ENCODE measurements at regions not wholly inside any gene's neighbourhood (a gene's known extent, or its start where the extent isn't known, plus 50 kb on each side); places are given as distances from the start of the nearest gene placed in this dataset.

DNA sequence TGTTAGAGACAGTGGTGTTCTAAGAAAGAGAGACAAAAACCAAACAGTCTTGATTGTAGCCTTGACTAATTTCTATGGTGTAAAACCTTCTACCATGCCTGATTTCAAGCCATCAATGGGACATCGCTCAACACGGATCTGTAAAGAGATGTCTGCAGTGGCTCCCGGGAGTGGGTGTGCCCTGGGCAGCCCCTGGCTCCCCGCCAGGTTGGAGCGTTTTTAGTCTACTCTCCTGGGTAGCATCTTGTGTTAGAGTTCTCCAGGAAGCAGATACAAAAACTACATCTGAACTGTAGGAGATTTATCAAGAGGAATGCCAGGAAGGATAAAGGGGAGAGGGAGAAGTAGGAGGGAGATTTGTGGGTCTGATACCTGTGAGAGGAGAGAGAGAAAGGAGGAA lies 1212.9 kb downstream of the BCL11B start:
- no peaks in the 10 kb centered on the region for H3K9me3 ChIP-seq
- 74 to 77% methylated on average over 3 to 5 of the region's 5 CpGs for WGBS, 2 donors (ENCODE audit: low coverage in 1 of 2)
- no peak for ATAC-seq
- no peak for TF ChIP-seq CTCF (IDR thresholded peaks at IDR 0.05)
- H3K27me3 ChIP-seq: peaks cover 3% of the 10 kb centered on the region
- no peak overlapping the region for H3K4me3 ChIP-seq
- no peaks in the 10 kb centered on the region for H3K36me3 ChIP-seq
- no peaks in the 10 kb centered on the region for H3K4me1 ChIP-seq
- no peak overlapping the region for H3K27ac ChIP-seq

DNA sequence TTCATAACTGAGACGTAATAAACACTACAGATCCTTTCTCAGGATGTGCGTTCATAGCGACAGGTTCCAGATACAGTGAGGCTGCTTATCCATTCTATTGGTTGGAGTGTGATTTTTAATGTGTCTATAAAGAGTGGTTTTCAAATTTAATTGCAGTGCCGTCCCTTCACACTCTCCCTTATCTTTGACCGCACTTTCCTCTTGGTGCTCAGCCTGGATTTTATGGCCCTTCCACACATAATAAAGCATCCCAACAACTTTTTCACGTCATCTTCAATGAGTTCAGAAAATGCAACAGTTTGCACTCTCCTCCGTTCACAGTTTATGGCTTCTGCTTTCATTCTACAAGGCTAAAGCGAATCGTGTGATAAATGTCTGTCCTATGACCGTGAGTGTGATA lies 1209.9 kb downstream of the BCL11B start:
- no peak for TF ChIP-seq POLR2AphosphoS5 (IDR thresholded peaks at IDR 0.05)
- TF ChIP-seq CTCF (IDR thresholded peaks at IDR 0.05): no peak
- TF ChIP-seq POLR2A (IDR thresholded peaks at IDR 0.05): no peak
- TF ChIP-seq EP300 (IDR thresholded peaks at IDR 0.05): no peak
- Histone ChIP-seq H3K4me1 (no peaks in the 10 kb centered on the region), H3K27me3 (no peaks in the 10 kb centered on the region), H3K36me3 (no peaks in the 10 kb centered on the region), H3K27ac (no peak overlapping the region), H3K9me3 (no peaks in the 10 kb centered on the region), H3K4me3 (no peak overlapping the region)
- WGBS, 2 donors (ENCODE audit: low coverage in 1 of 2): 71 to 82% methylated on average over 7 to 10 of the region's 10 CpGs
- ATAC-seq: no peak

DNA sequence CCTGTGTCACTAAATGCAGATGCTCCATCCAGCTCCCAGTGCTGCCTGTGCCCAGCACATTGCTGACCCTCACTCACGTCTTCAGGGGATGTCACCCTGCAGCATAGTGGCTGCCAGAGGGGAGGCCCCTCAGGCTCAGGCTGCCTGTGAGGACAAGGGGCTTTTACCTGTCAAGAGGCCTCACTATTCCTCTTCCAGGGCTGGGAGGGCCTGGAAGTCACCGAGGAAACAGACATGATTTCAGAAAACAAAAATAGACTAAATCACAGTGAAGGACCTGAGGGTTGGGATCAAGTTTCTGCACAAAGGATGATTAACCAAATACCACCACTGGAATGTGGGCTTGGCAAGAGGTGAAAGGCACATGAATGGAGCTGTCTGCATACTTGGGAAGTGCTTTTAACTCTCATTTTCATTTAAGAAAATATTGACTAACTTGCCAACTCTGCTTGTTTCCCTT lies 1202.3 kb downstream of the BCL11B start:
- H3K4me3 ChIP-seq: no peak overlapping the region
- no peaks in the 10 kb centered on the region for H3K27me3 ChIP-seq
- TF ChIP-seq CTCF (IDR thresholded peaks at IDR 0.05) (no peak), POLR2AphosphoS5 (IDR thresholded peaks at IDR 0.05) (no peak), POLR2A (IDR thresholded peaks at IDR 0.05) (no peak), EP300 (IDR thresholded peaks at IDR 0.05) (no peak)
- no peaks in the 10 kb centered on the region for H3K4me1 ChIP-seq
- WGBS, 2 donors (ENCODE audit: low coverage in 1 of 2): 0% methylated on average over 1 of the region's 2 CpGs; no CpG with 5 or more reads in 1 of the 2 donors
- H3K36me3 ChIP-seq: no peaks in the 10 kb centered on the region
- H3K27ac ChIP-seq: no peak overlapping the region
- no peak for ATAC-seq
- no peaks in the 10 kb centered on the region for H3K9me3 ChIP-seq

DNA sequence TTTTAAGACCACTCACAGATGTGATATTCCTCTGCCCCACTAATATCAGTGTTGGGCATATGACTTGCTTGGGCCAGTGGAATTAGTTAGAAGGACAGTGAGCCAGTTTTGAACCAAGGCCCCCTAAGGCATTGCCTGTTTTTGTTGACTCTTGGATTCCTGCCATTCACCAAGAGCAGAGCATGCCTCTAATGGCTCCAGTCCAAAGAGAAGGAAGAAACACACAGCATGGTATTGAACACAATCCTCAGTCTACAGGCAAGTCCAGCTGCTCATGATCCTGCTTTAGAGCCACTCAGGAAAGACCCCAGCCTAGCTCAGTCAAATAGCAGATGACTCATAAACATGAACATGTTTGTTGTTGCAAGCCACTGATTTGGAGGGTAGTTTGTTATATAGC lies 1201.5 kb downstream of the BCL11B start:
- no peaks in the 10 kb centered on the region for H3K27me3 ChIP-seq
- H3K4me1 ChIP-seq: no peaks in the 10 kb centered on the region
- no peak overlapping the region for H3K27ac ChIP-seq
- ATAC-seq: no peak
- no peaks in the 10 kb centered on the region for H3K36me3 ChIP-seq
- no peaks in the 10 kb centered on the region for H3K9me3 ChIP-seq
- TF ChIP-seq CTCF (IDR thresholded peaks at IDR 0.05): no peak
- no peak for TF ChIP-seq POLR2AphosphoS5 (IDR thresholded peaks at IDR 0.05)
- no peak for TF ChIP-seq POLR2A (IDR thresholded peaks at IDR 0.05)
- no peak for TF ChIP-seq EP300 (IDR thresholded peaks at IDR 0.05)
- no peak overlapping the region for H3K4me3 ChIP-seq

DNA sequence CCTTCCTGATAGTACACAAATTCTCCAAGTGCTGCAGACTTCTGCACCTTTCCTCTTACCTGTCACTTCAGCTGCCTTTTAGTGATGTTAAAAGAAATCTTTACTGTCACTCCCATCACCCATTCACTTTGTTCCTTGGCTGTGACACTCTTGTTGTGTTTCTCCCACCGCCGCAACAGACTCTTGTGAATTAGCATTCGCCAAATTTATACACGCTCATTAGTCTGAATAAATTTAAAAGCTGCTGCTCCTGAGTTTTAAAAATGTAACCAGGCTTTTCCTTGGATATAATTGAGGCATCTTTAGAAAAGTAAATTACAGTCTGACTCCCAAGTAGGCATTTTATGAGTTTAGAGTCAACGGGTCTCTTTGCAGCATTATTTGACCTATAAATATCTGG lies 1197.9 kb downstream of the BCL11B start:
- Histone ChIP-seq H3K4me3 (no peak overlapping the region), H3K27ac (no peak overlapping the region), H3K4me1 (no peaks in the 10 kb centered on the region), H3K36me3 (no peaks in the 10 kb centered on the region), H3K27me3 (no peaks in the 10 kb centered on the region), H3K9me3 (no peaks in the 10 kb centered on the region)
- TF ChIP-seq POLR2AphosphoS5 (IDR thresholded peaks at IDR 0.05) (no peak), CTCF (IDR thresholded peaks at IDR 0.05) (no peak), EP300 (IDR thresholded peaks at IDR 0.05) (no peak), POLR2A (IDR thresholded peaks at IDR 0.05) (no peak)
- no peak for ATAC-seq
- 91 to 100% methylated on average over 4 to 5 of the region's 5 CpGs for WGBS, 2 donors (ENCODE audit: low coverage in 1 of 2)
